Activated T-cell treated with anti-CD3 and anti-CD28 coated beads, Interleukin-2, amount 50 U/mL, for 72 hours (primary cell): ENCODE measurements at regions not wholly inside any gene's neighbourhood (a gene's known extent, or its start where the extent isn't known, plus 50 kb on each side); places are given as distances from the start of the nearest gene placed in this dataset.

ENCODE experiments used
- ATAC-seq, 2 donors: fragments of 150-1000 bp; cut with Tn5 transposase; replicated peaks in 1 of 2; 2 replicates each; pipeline ENCODE4 v1.10.0; 2021; ENCODE audit warnings: moderate library complexity in 2 of 2, mild to moderate bottlenecking in 1 of 2
- DNase-seq, 2 donors: peaks; one replicate each; pipeline ENCODE4 v3.0.0; 2021 to 2022; ENCODE audit warnings: mixed read lengths in 1 of 2
- H3K27ac Mint-ChIP-seq: one replicate; pipeline ENCODE4 v1.8.0; 2022; ENCODE audit warnings: mild to moderate bottlenecking, moderate library complexity, mixed read lengths
- H3K27me3 Mint-ChIP-seq: one replicate; pipeline ENCODE4 v1.8.0; 2022; ENCODE audit warnings: low read depth, mixed read lengths
- H3K36me3 Mint-ChIP-seq, 2 donors: one replicate each; pipeline ENCODE4 v1.8.0; 2022; ENCODE audit warnings: mixed read lengths in 2 of 2, mild to moderate bottlenecking in 1 of 2; ENCODE audit not compliant: insufficient read depth in 2 of 2
- H3K4me1 Mint-ChIP-seq: one replicate; pipeline ENCODE4 v1.8.0; 2022; ENCODE audit warnings: low read depth, mixed read lengths
- H3K4me3 Mint-ChIP-seq, 2 donors: one replicate each; pipeline ENCODE4 v1.8.0; 2022; ENCODE audit warnings: mild to moderate bottlenecking in 2 of 2, mixed read lengths in 2 of 2, moderate library complexity in 2 of 2
- H3K9me3 Mint-ChIP-seq, 2 donors: one replicate each; pipeline ENCODE4 v1.8.0; 2022; ENCODE audit warnings: mixed read lengths in 2 of 2

DNA sequence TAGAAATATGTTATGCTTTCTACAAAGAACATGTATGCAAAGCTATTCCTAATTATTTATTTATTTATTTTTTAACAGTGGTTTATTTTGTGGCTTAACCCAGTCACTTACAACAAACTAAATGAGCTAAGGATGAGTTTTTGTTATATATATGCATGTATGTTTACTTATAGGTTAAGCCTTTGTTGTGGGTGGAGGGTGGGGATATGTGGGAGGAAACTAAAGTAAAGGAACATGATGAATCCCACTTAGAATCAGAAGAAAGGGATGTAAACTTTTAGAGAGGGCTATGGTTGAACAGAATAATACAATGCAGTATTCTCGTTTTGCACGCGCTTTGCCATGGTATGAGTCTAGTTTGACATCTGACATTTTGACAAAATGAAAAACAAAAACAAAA lies 321.0 kb upstream of the RUNX1 start:
- H3K27me3 Mint-ChIP-seq: no peaks in the 10 kb centered on the region
- no peak for DNase-seq
- no peak overlapping the region for H3K4me3 Mint-ChIP-seq
- ATAC-seq: no peak
- H3K9me3 Mint-ChIP-seq: no peaks in the 10 kb centered on the region
- no peak overlapping the region for H3K27ac Mint-ChIP-seq
- no peaks in the 10 kb centered on the region for H3K4me1 Mint-ChIP-seq
- no peaks in the 10 kb centered on the region for H3K36me3 Mint-ChIP-seq

DNA sequence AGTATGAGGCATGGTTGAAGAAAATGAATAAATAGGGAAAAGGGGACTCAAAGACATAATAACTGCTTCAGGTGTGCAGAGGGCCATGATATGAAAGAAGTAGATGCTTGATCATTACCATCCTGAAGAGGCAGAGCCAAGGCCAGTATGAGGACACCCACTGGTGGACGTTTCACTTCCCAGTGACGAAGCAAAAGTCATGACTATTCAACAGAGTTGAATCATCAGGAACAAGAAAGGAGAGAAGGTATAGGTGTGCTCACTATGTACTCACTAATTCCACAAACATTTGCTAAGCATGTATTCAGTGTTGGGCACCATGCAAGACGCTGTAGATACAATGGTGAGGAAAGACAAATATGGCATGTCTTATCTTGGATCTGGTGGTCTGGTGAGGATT lies 319.2 kb upstream of the RUNX1 start:
- Mint-ChIP-seq H3K27ac (no peak overlapping the region), H3K4me3 (no peak overlapping the region), H3K4me1 (no peaks in the 10 kb centered on the region), H3K36me3 (peaks cover 3% of the 10 kb centered on the region in 2 donors), H3K9me3 (peaks cover 0 to 2% of the 10 kb centered on the region in 2 donors), H3K27me3 (no peaks in the 10 kb centered on the region)
- ATAC-seq (peak; percentile 11 to 47), DNase-seq (no peak)

DNA sequence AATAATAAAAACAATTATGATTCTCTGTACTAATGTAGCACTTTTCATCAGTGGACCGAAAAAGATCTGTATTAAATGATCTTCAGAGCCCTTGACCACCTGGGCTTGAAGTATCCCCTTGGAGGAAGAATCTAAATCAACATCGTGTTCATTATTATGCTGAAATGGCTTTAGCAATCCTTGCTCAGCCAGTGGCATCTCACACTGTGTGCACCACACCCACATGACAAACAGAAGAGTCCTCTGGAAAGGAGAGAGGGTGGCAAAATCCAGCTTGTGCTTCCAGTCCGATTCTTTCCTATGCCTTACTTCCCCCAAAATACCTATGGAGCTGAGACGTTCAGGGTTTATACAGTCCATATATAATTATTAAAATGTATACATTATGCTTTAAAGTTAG lies 318.5 kb upstream of the RUNX1 start:
- Mint-ChIP-seq H3K9me3 (peaks cover under 1 to 2% of the 10 kb centered on the region in 2 donors), H3K27me3 (no peaks in the 10 kb centered on the region), H3K36me3 (peaks cover 3 to 4% of the 10 kb centered on the region in 2 donors), H3K4me1 (no peaks in the 10 kb centered on the region), H3K27ac (no peak overlapping the region), H3K4me3 (no peak overlapping the region)
- no peak for ATAC-seq
- DNase-seq: no peak

DNA sequence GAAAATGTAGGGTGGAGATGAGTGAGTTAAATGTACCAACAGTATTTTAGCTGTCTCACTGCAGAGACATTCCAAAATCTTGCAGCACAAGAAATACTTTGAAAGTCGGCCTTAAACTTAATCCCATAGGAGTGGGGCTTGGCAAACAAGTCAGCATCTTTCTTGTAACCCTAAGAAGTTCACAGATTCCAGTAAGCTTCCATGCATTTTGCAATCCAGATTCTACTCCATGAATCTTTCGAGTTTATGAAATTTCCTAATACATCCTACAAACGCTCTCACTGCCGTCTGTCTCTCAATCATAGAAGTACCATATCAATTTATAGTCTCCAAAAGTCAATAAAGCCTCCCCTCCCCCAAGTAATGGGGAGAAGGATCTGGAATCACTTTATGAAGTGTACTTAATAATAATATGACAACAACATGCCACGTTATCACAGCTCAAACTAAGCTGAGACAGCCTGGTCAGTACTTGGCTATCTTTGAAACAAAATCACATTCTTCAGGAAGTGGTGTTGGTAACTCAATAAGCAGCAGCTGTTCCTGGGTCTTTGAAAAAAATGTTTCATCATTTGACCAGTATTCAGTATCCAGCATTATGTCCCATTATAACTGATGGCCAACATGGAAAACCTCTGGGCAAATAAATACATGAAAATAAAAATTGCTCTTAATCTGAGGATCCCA lies 317.4 kb upstream of the RUNX1 start:
- Mint-ChIP-seq H3K4me1 (no peaks in the 10 kb centered on the region), H3K27ac (no peak overlapping the region), H3K4me3 (no peak overlapping the region), H3K27me3 (no peaks in the 10 kb centered on the region), H3K9me3 (peaks cover 2 to 3% of the 10 kb centered on the region in 2 donors), H3K36me3 (peaks cover 3 to 6% of the 10 kb centered on the region in 2 donors)
- DNase-seq: no peak
- ATAC-seq: no peak

- DNase-seq (no peak), ATAC-seq (no peak)
- H3K4me3 Mint-ChIP-seq: no peak overlapping the region
- H3K9me3 Mint-ChIP-seq: peaks cover 2 to 3% of the 10 kb centered on the region in 2 donors
- H3K36me3 Mint-ChIP-seq: peaks cover 3 to 6% of the 10 kb centered on the region in 2 donors
- no peaks in the 10 kb centered on the region for H3K27me3 Mint-ChIP-seq
- H3K4me1 Mint-ChIP-seq: no peaks in the 10 kb centered on the region
- H3K27ac Mint-ChIP-seq: no peak overlapping the region
Measured at GRCh38 chr21:35363458-35363857, 314.4 kb upstream of the RUNX1 start.

DNA sequence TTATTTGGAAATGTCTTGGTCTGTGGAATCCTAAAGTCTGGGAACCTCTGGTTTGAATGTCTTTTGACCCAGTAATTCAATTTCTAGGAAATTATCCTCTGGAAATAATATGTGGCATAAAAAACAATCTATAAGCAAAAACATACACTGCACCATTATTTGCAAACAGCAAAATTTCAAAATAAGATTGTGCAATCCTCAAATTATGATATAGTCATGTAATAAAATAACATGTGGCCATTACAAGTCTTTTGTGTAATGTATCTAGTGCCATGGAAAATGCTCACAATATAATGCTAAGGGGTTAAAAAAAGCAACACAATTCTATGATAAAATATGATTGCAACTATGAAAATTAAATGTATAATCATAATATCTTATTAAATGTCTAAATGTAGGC lies 312.9 kb upstream of the RUNX1 start:
- Mint-ChIP-seq H3K9me3 (peaks cover 3 to 4% of the 10 kb centered on the region in 2 donors), H3K27me3 (no peaks in the 10 kb centered on the region), H3K36me3 (peaks cover 4 to 6% of the 10 kb centered on the region in 2 donors), H3K4me1 (peaks cover 10% of the 10 kb centered on the region), H3K4me3 (no peak overlapping the region), H3K27ac (no peak overlapping the region)
- DNase-seq (no peak), ATAC-seq (no peak)

- Mint-ChIP-seq H3K9me3 (peaks cover 3 to 6% of the 10 kb centered on the region in 2 donors), H3K27ac (no peak overlapping the region), H3K4me3 (no peak overlapping the region), H3K36me3 (peaks cover 6% of the 10 kb centered on the region in 2 donors), H3K4me1 (peaks cover 10% of the 10 kb centered on the region), H3K27me3 (no peaks in the 10 kb centered on the region)
- no peak for DNase-seq
- no peak for ATAC-seq
Measured at GRCh38 chr21:35360870-35361570, 311.9 kb upstream of the RUNX1 start.

GRCh38 chr21:35359076-35359475 lies 310.0 kb upstream of the RUNX1 start:
- Mint-ChIP-seq H3K4me3 (no peak overlapping the region), H3K27ac (no peak overlapping the region), H3K9me3 (peaks cover 7 to 9% of the 10 kb centered on the region in 2 donors), H3K4me1 (peaks cover 22% of the 10 kb centered on the region), H3K27me3 (no peaks in the 10 kb centered on the region), H3K36me3 (peaks cover 11 to 12% of the 10 kb centered on the region in 2 donors)
- ATAC-seq: no peak
- DNase-seq: no peak

- H3K4me3 Mint-ChIP-seq: peak overlapping the region in 1 of 2 donors; percentile 76
- no peaks in the 10 kb centered on the region for H3K27me3 Mint-ChIP-seq
- H3K4me1 Mint-ChIP-seq: peaks cover 30% of the 10 kb centered on the region
- H3K27ac Mint-ChIP-seq: peak overlapping the region; percentile 97
- peaks cover 8 to 13% of the 10 kb centered on the region in 2 donors for H3K9me3 Mint-ChIP-seq
- ATAC-seq (peak; percentile 88 to 91), DNase-seq (no peak)
- peaks cover 11 to 13% of the 10 kb centered on the region in 2 donors for H3K36me3 Mint-ChIP-seq
Measured at GRCh38 chr21:35358008-35358407, 308.9 kb upstream of the RUNX1 start.

DNA sequence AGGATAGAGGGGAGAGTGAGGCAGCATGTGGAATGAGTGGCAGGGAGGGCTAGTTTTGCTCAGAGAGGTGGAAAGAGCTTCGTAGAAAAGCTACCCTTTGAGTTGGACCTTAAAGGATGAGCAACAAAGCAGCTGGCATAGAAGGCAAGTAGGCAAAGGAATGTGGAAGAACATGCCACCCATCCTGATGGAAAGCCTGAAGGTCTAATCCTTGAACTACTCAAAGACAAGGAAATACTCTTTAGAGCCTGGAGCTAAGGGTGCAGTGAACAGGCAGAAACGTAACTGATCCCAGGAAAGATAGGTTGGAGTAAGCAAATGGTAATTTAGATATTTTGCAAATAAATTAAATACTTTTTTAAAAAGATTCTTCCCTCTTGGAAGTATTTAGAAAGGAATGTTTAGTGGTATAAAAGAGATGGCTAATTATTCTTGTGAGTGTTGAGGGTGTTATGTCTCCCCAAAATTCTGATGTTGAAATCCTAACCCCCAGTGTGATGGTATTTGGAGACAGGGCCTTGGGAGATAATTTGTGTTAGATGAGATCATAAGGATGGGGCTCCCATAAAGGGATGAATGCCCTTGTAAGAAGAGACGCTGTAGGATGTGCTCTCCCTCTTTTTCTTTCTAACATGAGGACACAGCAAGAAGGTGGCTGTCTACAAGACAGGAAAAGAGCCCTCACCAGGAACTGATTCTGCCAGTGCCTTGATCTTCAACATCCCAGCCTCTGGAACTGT lies 308.1 kb upstream of the RUNX1 start:
- peak in 1 of 2 donors; percentile 29 for ATAC-seq

GRCh38 chr21:35354078-35354477 lies 305.0 kb upstream of the RUNX1 start:
- ATAC-seq (no peak), DNase-seq (no peak)
- Mint-ChIP-seq H3K9me3 (peaks cover 10% of the 10 kb centered on the region in 2 donors), H3K4me3 (no peak overlapping the region), H3K27ac (no peak overlapping the region), H3K36me3 (peaks cover 8 to 15% of the 10 kb centered on the region in 2 donors), H3K4me1 (peaks cover 62% of the 10 kb centered on the region), H3K27me3 (no peaks in the 10 kb centered on the region)

More for the DNA sequence above, 308.1 kb upstream of the RUNX1 start:
- no peak for DNase-seq
- H3K4me1 Mint-ChIP-seq: peaks cover 38% of the 10 kb centered on the region
- H3K36me3 Mint-ChIP-seq: peaks cover 8 to 15% of the 10 kb centered on the region in 2 donors
- H3K27ac Mint-ChIP-seq: peak overlapping the region; percentile 97
- no peaks in the 10 kb centered on the region for H3K27me3 Mint-ChIP-seq
- peaks cover 10% of the 10 kb centered on the region in 2 donors for H3K9me3 Mint-ChIP-seq
- H3K4me3 Mint-ChIP-seq: peak overlapping the region; percentile 24 to 76

GRCh38 chr21:35352793-35353192 lies 303.7 kb upstream of the RUNX1 start:
- H3K9me3 Mint-ChIP-seq: peaks cover 10% of the 10 kb centered on the region in 2 donors
- peaks cover 59% of the 10 kb centered on the region for H3K4me1 Mint-ChIP-seq
- H3K36me3 Mint-ChIP-seq: peaks cover 8 to 15% of the 10 kb centered on the region in 2 donors
- H3K4me3 Mint-ChIP-seq: no peak overlapping the region
- ATAC-seq (no peak), DNase-seq (no peak)
- H3K27me3 Mint-ChIP-seq: peaks cover 4% of the 10 kb centered on the region
- peak overlapping the region; percentile 44 for H3K27ac Mint-ChIP-seq
